OCI-LY1 (cell line): ENCODE measurements at regions not wholly inside any gene's neighbourhood (a gene's known extent, or its start where the extent isn't known, plus 50 kb on each side); places are given as distances from the start of the nearest gene placed in this dataset.

ENCODE experiments used
- H2AFZ ChIP-seq: fragments of 200-600 bp; sonication (generic), shearing (Covaris generic); 2 replicates; pipeline ENCODE4 v1.6.0; 2014; ENCODE audit warnings: antibody characterized with exemption, mild to moderate bottlenecking, low read length
- H3F3A ChIP-seq: fragments of 200-600 bp; sonication (generic), shearing (Covaris generic); 2 replicates; pipeline ENCODE4 v1.6.0; 2014; ENCODE audit warnings: mild to moderate bottlenecking, antibody characterized with exemption, low read length, moderate library complexity; ENCODE audit not compliant: insufficient read depth
- H3K27ac ChIP-seq: fragments of 200-600 bp; sonication (generic); 2 replicates; pipeline ENCODE4 v1.5.1; 2014; ENCODE audit warnings: low read length, mixed run types, mild to moderate bottlenecking, low read depth; ENCODE audit not compliant: poor library complexity, severe bottlenecking
- H3K27me3 ChIP-seq: fragments of 200-600 bp; sonication (generic); 2 replicates; pipeline ENCODE4 v1.6.0; 2014; ENCODE audit warnings: antibody characterized with exemption, mild to moderate bottlenecking, low read length, moderate library complexity; ENCODE audit not compliant: insufficient read depth
- H3K36me3 ChIP-seq: fragments of 200-600 bp; sonication (generic); 2 replicates; pipeline ENCODE4 v1.6.1; 2014; ENCODE audit warnings: mild to moderate bottlenecking, antibody characterized with exemption, low read length, moderate library complexity, mixed read lengths; ENCODE audit not compliant: insufficient read depth
- H3K4me1 ChIP-seq: fragments of 200-600 bp; sonication (generic); 2 replicates; pipeline ENCODE4 v1.5.1; 2014; ENCODE audit warnings: mild to moderate bottlenecking, low read length, moderate library complexity; ENCODE audit not compliant: insufficient read depth, severe bottlenecking
- H3K4me2 ChIP-seq: fragments of 200-600 bp; sonication (generic), shearing (Covaris generic); 2 replicates; pipeline ENCODE4 v1.6.1; 2014; ENCODE audit warnings: low read length
- H3K4me3 ChIP-seq: fragments of 200-600 bp; sonication (generic); 2 replicates; pipeline ENCODE4 v1.5.1; 2014; ENCODE audit warnings: low read length, low read depth, mild to moderate bottlenecking, mixed read lengths; ENCODE audit not compliant: poor library complexity, severe bottlenecking
- H3K79me2 ChIP-seq: fragments of 200-600 bp; shearing (Covaris generic); 2 replicates; pipeline ENCODE4 v1.6.1; 2016; ENCODE audit warnings: mixed run types, low read length, mixed read lengths; ENCODE audit not compliant: insufficient read depth
- H3K9ac ChIP-seq: fragments of 200-600 bp; sonication (generic), shearing (Covaris generic); 2 replicates; pipeline ENCODE4 v1.6.1; 2014; ENCODE audit warnings: mild to moderate bottlenecking, low read length, mixed read lengths
- H3K9me2 ChIP-seq: fragments of 200-600 bp; sonication (generic), shearing (Covaris generic); 2 replicates; pipeline ENCODE4 v1.6.1; 2014; ENCODE audit warnings: low read depth, mild to moderate bottlenecking, low read length, mixed read lengths
- H3K9me3 ChIP-seq: fragments of 200-600 bp; shearing (Covaris generic); 2 replicates; pipeline ENCODE4 v1.6.1; 2014; ENCODE audit warnings: low read length, mixed read lengths
- H4K20me1 ChIP-seq: fragments of 200-600 bp; sonication (generic), shearing (Covaris generic); 2 replicates; pipeline ENCODE4 v1.6.0; 2016; ENCODE audit warnings: mild to moderate bottlenecking, low read length; ENCODE audit not compliant: insufficient read depth
- CTCF ChIP-seq: fragments of 200-600 bp; sonication (generic), shearing (Covaris generic); IDR thresholded peaks from 2 replicates; pipeline ENCODE4 v1.5.1; 2017; ENCODE audit warnings: mild to moderate bottlenecking, antibody characterized with exemption, low read length, moderate library complexity, mixed read lengths
- EZH2 ChIP-seq: fragments of 200-600 bp; sonication (generic), shearing (Covaris generic); IDR thresholded peaks from 2 replicates; pipeline ENCODE4 v1.8.0; 2017; ENCODE audit warnings: borderline replicate concordance, mixed run types, mild to moderate bottlenecking, antibody characterized with exemption, low read length, moderate library complexity, mixed read lengths

DNA sequence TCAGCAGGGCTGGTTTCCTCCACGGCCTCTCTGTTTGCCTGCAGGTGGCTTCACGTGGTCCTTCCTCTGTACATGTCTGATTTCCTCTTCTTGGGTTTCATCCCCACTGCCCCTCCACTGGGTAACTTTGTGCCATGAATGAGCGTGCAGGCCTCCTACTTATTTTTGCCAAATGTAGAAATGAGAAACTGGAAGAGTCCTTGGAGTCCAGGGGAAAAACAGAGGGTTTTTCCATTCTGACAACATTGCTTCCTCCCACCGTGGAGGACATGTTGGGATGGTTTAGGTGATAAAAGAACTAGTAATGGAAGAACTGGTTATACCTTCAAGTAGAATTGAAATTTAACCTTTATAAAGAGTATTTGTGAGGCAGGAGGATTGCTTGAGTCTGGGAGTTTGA lies 699.5 kb downstream of the QKI start:
- Histone ChIP-seq H3K27ac (no peak overlapping the region), H2AFZ (no peak overlapping the region), H3K9me3 (no peaks in the 10 kb centered on the region), H3F3A (no peaks in the 10 kb centered on the region), H3K9me2 (no peaks in the 10 kb centered on the region), H3K4me1 (no peaks in the 10 kb centered on the region), H3K4me3 (no peak overlapping the region), H4K20me1 (no peaks in the 10 kb centered on the region), H3K4me2 (no peak overlapping the region), H3K79me2 (no peaks in the 10 kb centered on the region), H3K9ac (no peak overlapping the region), H3K27me3 (no peaks in the 10 kb centered on the region), H3K36me3 (no peaks in the 10 kb centered on the region)
- no peak for TF ChIP-seq EZH2
- TF ChIP-seq CTCF: no peak

DNA sequence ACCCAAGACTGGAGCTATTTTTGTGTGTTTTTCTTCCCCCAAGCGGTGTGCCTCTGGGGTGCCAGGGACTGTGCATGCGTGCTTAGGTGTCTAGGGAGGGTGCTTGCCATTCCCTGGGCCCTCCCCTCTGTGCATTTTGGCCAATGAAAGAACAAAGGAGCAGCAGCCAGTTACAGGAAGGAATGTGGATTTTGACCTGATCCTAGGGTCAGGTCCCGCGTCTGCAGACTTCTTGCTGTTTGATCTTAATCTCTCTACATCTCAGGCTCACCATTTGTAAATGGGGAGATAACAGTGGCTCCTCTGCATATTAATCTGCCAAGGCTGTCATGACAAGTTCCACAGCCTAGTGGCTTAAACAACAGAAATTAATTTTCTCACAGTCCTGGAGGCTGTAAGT lies 699.1 kb downstream of the QKI start:
- no peak overlapping the region for H3K4me3 ChIP-seq
- H3K27me3 ChIP-seq: no peaks in the 10 kb centered on the region
- H4K20me1 ChIP-seq: no peaks in the 10 kb centered on the region
- no peak overlapping the region for H3K4me2 ChIP-seq
- H3K9ac ChIP-seq: no peak overlapping the region
- TF ChIP-seq CTCF (no peak), EZH2 (no peak)
- H3K9me2 ChIP-seq: no peaks in the 10 kb centered on the region
- H3K27ac ChIP-seq: no peak overlapping the region
- no peaks in the 10 kb centered on the region for H3K36me3 ChIP-seq
- no peaks in the 10 kb centered on the region for H3K79me2 ChIP-seq
- no peak overlapping the region for H2AFZ ChIP-seq
- no peaks in the 10 kb centered on the region for H3K4me1 ChIP-seq
- no peaks in the 10 kb centered on the region for H3K9me3 ChIP-seq
- no peaks in the 10 kb centered on the region for H3F3A ChIP-seq

GRCh38 chr6:164109770-164110140 lies 695.2 kb downstream of the QKI start:
- H2AFZ ChIP-seq: no peak overlapping the region
- no peak overlapping the region for H3K4me3 ChIP-seq
- H3K27me3 ChIP-seq: no peaks in the 10 kb centered on the region
- no peaks in the 10 kb centered on the region for H3K79me2 ChIP-seq
- no peak overlapping the region for H3K27ac ChIP-seq
- TF ChIP-seq EZH2: no peak
- TF ChIP-seq CTCF: peak; percentile 47
- H4K20me1 ChIP-seq: no peaks in the 10 kb centered on the region
- H3K9me2 ChIP-seq: no peaks in the 10 kb centered on the region
- no peak overlapping the region for H3K9ac ChIP-seq
- no peaks in the 10 kb centered on the region for H3K9me3 ChIP-seq
- no peaks in the 10 kb centered on the region for H3K4me1 ChIP-seq
- no peak overlapping the region for H3K4me2 ChIP-seq
- no peaks in the 10 kb centered on the region for H3F3A ChIP-seq
- no peaks in the 10 kb centered on the region for H3K36me3 ChIP-seq
